Esophagus muscularis mucosa (tissue), 4 donors: ENCODE measurements at regions not wholly inside any gene's neighbourhood (a gene's known extent, or its start where the extent isn't known, plus 50 kb on each side); places are given as distances from the start of the nearest gene placed in this dataset.

Source experiments
- EP300 ChIP-seq: sonication (generic); formaldehyde crosslinking; IDR thresholded peaks from one replicate; pipeline ENCODE4 v1.6.1; 2017; ENCODE audit warnings: antibody characterized with exemption
- POLR2A ChIP-seq: fragments of 450-650 bp; IDR thresholded peaks from one replicate; pipeline ENCODE4 v1.6.1; 2017; ENCODE audit warnings: antibody characterized with exemption, moderate library complexity, mild to moderate bottlenecking, low read depth
- POLR2AphosphoS5 ChIP-seq, 2 donors: sonication (generic); formaldehyde crosslinking; IDR thresholded peaks; one replicate each; pipeline ENCODE4 v1.6.1; 2017; ENCODE audit warnings: antibody characterized with exemption in 2 of 2
- TF ChIP-seq, protein P1 (sequence below), 3 experiments: fragments of 200-600 bp in 2 of 3; fragments of 450-650 bp in 1 of 3; sonication (generic) in 2 of 3; IDR thresholded peaks; one replicate each; pipeline ENCODE4 v1.5.1; 2017 to 2019; ENCODE audit warnings: antibody characterized with exemption in 3 of 3, mild to moderate bottlenecking in 2 of 3, moderate library complexity in 1 of 3

GRCh38 chr2:16270441-16270840, 330.1 kb downstream of the MYCN start:
- TF ChIP-seq, protein P1, sequence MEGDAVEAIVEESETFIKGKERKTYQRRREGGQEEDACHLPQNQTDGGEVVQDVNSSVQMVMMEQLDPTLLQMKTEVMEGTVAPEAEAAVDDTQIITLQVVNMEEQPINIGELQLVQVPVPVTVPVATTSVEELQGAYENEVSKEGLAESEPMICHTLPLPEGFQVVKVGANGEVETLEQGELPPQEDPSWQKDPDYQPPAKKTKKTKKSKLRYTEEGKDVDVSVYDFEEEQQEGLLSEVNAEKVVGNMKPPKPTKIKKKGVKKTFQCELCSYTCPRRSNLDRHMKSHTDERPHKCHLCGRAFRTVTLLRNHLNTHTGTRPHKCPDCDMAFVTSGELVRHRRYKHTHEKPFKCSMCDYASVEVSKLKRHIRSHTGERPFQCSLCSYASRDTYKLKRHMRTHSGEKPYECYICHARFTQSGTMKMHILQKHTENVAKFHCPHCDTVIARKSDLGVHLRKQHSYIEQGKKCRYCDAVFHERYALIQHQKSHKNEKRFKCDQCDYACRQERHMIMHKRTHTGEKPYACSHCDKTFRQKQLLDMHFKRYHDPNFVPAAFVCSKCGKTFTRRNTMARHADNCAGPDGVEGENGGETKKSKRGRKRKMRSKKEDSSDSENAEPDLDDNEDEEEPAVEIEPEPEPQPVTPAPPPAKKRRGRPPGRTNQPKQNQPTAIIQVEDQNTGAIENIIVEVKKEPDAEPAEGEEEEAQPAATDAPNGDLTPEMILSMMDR (IDR thresholded peaks at IDR 0.05) = no peak
- TF ChIP-seq POLR2A (no peak), POLR2AphosphoS5 (IDR thresholded peaks at IDR 0.05) (no peak), EP300 (no peak)
